Chondrocyte (in vitro differentiated cells): ENCODE measurements at regions not wholly inside any gene's neighbourhood (a gene's known extent, or its start where the extent isn't known, plus 50 kb on each side); places are given as distances from the start of the nearest gene placed in this dataset.
"Not testable (repeated sequence)": the region's sequence is repeated elsewhere in the genome, so short reads cannot be mapped to it uniquely, and the experiment has no call there.

ENCODE experiments used
- DNase-seq: peaks from one replicate; pipeline ENCODE4 v3.0.0; 2021; ENCODE audit warnings: mixed read lengths, low spot score
- H3K27ac Mint-ChIP-seq: one replicate; pipeline ENCODE4 v1.8.0; 2021; ENCODE audit warnings: mild to moderate bottlenecking, moderate library complexity, mixed read lengths; ENCODE audit not compliant: unreplicated experiment
- H3K27me3 Mint-ChIP-seq: 2 replicates; pipeline ENCODE4 v1.8.0; 2021; ENCODE audit warnings: low read depth, mixed read lengths
- H3K36me3 Mint-ChIP-seq: 2 replicates; pipeline ENCODE4 v1.8.0; 2021; ENCODE audit warnings: low read depth, mixed read lengths
- H3K4me1 Mint-ChIP-seq: 2 replicates; pipeline ENCODE4 v1.8.0; 2021; ENCODE audit warnings: low read depth, mild to moderate bottlenecking, mixed read lengths
- H3K4me3 Mint-ChIP-seq: one replicate; pipeline ENCODE4 v1.8.0; 2021; ENCODE audit warnings: mild to moderate bottlenecking, moderate library complexity, mixed read lengths; ENCODE audit not compliant: unreplicated experiment
- H3K9me3 Mint-ChIP-seq: 2 replicates; pipeline ENCODE4 v1.8.0; 2021; ENCODE audit warnings: low read depth, mixed read lengths
- TF ChIP-seq, protein P1 (sequence below): fragments of 200-600 bp; sonication (generic); IDR thresholded peaks from 2 replicates; pipeline ENCODE4 v1.5.0; 2021; ENCODE audit warnings: antibody characterized with exemption, mild to moderate bottlenecking, moderate library complexity

DNA sequence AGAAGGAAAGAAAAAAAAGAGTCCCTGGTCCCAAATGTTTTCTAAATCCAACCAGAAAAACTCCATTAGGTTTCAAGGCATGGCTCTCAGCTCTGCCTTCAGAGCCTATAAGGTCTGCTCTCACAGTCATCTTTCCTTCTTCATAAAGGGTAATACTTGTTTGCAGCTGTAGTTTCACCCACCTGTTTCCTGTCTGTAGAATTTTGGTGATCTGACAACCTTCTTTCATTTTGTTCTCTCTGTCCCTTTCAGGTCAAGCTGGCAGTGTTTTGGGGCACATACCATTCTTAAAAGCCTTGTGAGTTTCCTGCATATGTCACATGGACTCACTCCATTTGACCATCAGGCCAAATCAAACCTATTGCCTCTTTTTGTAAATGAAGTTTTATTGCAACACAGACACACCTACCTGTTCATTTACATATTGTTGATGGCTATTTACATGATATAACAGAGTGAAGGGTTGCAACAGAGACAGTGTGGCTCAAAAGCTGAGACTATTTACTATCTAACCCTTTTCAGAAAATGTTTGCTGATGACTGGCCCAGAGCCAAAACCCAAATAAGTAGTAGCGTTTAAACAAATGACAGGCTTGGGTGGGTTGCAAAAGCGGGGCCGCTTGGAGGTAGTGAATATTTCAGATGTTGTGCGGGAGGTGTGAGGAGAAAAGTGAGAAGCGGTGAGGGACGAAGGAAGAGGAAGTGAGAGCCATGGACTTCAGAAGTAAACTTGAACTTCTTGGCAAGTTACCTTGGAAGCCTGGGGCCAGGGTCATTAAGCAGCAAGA lies 292.7 kb upstream of the PROK2 start:
- H3K9me3 Mint-ChIP-seq = peaks cover 19% of the 10 kb centered on the region
- no peaks in the 10 kb centered on the region for H3K4me1 Mint-ChIP-seq
- H3K36me3 Mint-ChIP-seq = peaks cover 1% of the 10 kb centered on the region
- no peak for DNase-seq
- H3K27me3 Mint-ChIP-seq = peaks cover 18% of the 10 kb centered on the region
- H3K4me3 Mint-ChIP-seq = no peak overlapping the region
- no peak overlapping the region for H3K27ac Mint-ChIP-seq
- TF ChIP-seq, protein P1, sequence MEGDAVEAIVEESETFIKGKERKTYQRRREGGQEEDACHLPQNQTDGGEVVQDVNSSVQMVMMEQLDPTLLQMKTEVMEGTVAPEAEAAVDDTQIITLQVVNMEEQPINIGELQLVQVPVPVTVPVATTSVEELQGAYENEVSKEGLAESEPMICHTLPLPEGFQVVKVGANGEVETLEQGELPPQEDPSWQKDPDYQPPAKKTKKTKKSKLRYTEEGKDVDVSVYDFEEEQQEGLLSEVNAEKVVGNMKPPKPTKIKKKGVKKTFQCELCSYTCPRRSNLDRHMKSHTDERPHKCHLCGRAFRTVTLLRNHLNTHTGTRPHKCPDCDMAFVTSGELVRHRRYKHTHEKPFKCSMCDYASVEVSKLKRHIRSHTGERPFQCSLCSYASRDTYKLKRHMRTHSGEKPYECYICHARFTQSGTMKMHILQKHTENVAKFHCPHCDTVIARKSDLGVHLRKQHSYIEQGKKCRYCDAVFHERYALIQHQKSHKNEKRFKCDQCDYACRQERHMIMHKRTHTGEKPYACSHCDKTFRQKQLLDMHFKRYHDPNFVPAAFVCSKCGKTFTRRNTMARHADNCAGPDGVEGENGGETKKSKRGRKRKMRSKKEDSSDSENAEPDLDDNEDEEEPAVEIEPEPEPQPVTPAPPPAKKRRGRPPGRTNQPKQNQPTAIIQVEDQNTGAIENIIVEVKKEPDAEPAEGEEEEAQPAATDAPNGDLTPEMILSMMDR = no peak

DNA sequence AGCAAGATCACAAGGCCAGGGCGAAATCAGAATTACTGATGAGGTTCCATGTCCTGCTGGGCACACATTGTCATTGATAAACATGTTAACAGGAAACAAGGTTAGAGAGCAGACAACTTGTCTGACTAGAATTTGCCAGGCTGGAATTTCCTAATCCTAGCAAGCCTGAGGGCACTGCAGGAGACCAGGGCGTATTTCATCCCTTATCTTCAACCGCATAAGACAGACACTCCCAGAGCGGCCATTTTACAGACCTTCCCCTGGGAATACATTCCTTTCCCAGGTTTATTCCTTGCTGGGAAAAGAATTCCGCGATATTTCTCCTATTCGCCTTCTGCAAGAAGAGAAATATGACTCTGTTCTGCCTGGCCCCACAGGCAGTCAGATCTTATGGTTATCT lies 290.9 kb upstream of the PROK2 start:
- not testable (repeated sequence) for H3K36me3 Mint-ChIP-seq, H3K4me1 Mint-ChIP-seq, H3K4me3 Mint-ChIP-seq, H3K27ac Mint-ChIP-seq, DNase-seq
- H3K9me3 Mint-ChIP-seq = peaks cover 19% of the 10 kb centered on the region
- H3K27me3 Mint-ChIP-seq = peaks cover 17% of the 10 kb centered on the region

DNA sequence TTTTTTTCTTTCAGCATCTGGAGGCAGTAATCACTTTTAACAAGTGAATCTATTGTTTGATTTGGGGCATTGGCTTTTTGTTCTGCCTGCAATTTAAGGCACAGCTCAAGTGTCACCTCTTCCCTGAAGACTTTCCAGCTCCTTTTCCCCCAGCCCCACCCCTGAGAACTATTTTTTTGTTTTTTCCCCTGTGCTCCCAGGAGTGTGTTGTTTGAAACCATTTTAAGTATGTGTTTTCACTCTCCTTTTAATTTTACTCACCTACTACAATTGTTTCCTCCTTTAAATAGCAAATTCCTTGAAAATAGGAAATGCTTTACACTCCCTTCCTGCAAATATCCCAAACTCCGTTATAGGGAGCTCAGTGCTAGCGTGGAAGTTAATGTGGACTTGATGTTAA lies 286.7 kb upstream of the PROK2 start:
- Mint-ChIP-seq H3K27me3 (peaks cover 5% of the 10 kb centered on the region), H3K4me1 (no peaks in the 10 kb centered on the region), H3K36me3 (peaks cover under 1% of the 10 kb centered on the region), H3K4me3 (no peak overlapping the region), H3K27ac (no peak overlapping the region), H3K9me3 (peaks cover 18% of the 10 kb centered on the region)
- DNase-seq = no peak
- TF ChIP-seq, protein P1 = no peak

DNA sequence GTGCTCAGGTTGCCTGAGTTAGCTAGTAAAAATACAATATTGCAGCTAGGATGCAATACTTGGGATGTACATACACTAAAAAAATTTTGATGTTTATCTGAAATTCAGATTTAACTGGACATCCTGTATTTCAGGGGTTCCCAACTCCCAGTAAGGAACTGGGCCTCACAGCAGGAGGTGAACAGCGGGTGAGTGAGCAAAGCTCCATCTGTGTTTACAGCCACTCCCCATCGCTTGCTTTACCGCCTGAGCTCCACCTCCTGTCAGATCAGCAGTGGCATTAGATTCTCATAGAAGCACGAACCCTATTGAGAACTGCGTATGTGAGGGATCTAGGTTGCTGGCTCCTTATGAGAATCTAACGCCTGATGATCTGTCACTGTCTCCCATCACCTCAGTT lies 285.1 kb upstream of the PROK2 start:
- H3K27me3 Mint-ChIP-seq = peaks cover 12% of the 10 kb centered on the region
- H3K4me1 Mint-ChIP-seq = peaks cover 4% of the 10 kb centered on the region
- H3K4me3 Mint-ChIP-seq = no peak overlapping the region

DNA sequence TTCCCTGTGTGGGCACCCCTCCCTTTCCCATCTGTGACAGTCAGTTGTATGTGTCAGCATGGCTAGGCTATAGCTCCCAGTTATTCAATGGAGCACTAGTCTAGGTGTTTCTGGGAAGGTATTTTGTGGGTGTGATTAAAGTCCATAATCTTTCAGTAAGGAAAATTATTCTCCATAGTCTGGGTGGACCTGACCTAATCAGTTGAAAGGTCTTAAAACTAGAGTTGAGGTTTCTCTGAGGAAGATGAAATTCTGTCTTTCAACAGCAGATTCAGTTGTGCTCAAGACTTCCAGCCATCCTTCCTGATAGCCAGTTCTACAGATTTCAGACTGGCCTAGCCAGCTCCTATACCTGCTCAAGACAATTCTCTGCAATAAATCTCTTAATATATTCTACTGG lies 284.6 kb upstream of the PROK2 start:
- Mint-ChIP-seq H3K27me3 (peaks cover 13% of the 10 kb centered on the region), H3K9me3 (no peaks in the 10 kb centered on the region), H3K36me3 (peaks cover 1% of the 10 kb centered on the region), H3K4me1 (peaks cover 4% of the 10 kb centered on the region), H3K27ac (no peak overlapping the region), H3K4me3 (no peak overlapping the region)
- DNase-seq = no peak
- TF ChIP-seq, protein P1 = no peak

More for the DNA sequence above, 285.1 kb upstream of the PROK2 start:
- no peak overlapping the region for H3K27ac Mint-ChIP-seq
- TF ChIP-seq, protein P1 = no peak
- H3K9me3 Mint-ChIP-seq = peaks cover 3% of the 10 kb centered on the region
- no peak for DNase-seq
- H3K36me3 Mint-ChIP-seq = peaks cover under 1% of the 10 kb centered on the region

DNA sequence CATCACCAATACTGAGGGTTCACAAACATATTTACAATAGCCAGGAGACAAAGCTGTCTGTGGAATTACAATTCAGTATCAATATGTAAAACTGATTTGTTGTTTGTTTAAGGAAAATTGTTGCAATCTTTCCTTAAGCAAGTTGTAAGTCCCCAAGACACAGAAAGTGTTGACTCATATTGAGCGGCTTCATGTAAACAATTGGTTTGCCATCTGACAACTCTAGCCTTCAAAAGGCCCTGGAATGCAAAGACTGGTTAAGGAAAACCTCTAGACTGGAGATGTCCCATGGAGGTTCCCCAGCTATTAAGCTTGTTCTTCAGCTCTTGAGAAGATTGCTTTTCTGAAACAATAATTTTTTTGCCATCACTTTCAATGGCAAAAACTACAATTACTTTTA lies 283.7 kb upstream of the PROK2 start:
- no peak overlapping the region for H3K27ac Mint-ChIP-seq
- peaks cover 20% of the 10 kb centered on the region for H3K27me3 Mint-ChIP-seq
- peaks cover 4% of the 10 kb centered on the region for H3K4me1 Mint-ChIP-seq
- H3K36me3 Mint-ChIP-seq = peaks cover 7% of the 10 kb centered on the region
- TF ChIP-seq, protein P1 = no peak
- no peak for DNase-seq
- H3K4me3 Mint-ChIP-seq = no peak overlapping the region
- H3K9me3 Mint-ChIP-seq = peaks cover 7% of the 10 kb centered on the region
